SK-N-SH (cell line): ENCODE measurements at regions not wholly inside any gene's neighbourhood (a gene's known extent, or its start where the extent isn't known, plus 50 kb on each side); places are given as distances from the start of the nearest gene placed in this dataset.

Source experiments
- CTCF ChIA-PET: fragments of 300-600, 350-600 bp; formaldehyde crosslinking; extraction: SDS; loops from one replicate; lab custom pipeline; 2021; lab: Yijun Ruan, JAX
- POLR2A ChIA-PET: fragments of 350-600 bp; sonication (Branson Sonifier 250); formaldehyde crosslinking; extraction: SDS; loops from one replicate; lab custom pipeline; 2020; ENCODE audit warnings: antibody characterized with exemption, inconsistent platforms; lab: Yijun Ruan, JAX
- DNase-seq: peaks from one replicate; pipeline ENCODE4 v3.0.0; 2012
- H2AFZ ChIP-seq: fragments of 200-600 bp; sonication (generic); 2 replicates; pipeline ENCODE4 v1.8.1; 2016; ENCODE audit warnings: antibody characterized with exemption, mild to moderate bottlenecking, low read depth
- H3F3A ChIP-seq: fragments of 200-600 bp; sonication (generic); replicated peaks from 2 replicates; pipeline ENCODE3; 2016; ENCODE audit warnings: antibody characterized with exemption, mild to moderate bottlenecking; ENCODE audit not compliant: insufficient read depth
- H3K27ac ChIP-seq, 2 experiments: fragments of 200-500 bp in 1 of 2; fragments of 200-600 bp in 1 of 2; sonication (Bioruptor generic) in 1 of 2; sonication (generic), shearing (Covaris generic) in 1 of 2; 2 replicates each; pipeline versions ENCODE4 v1.5.1 to v1.6.1; 2014 to 2016; ENCODE audit warnings: low read depth in 2 of 2, inconsistent platforms in 1 of 2, low read length in 1 of 2, mild to moderate bottlenecking in 1 of 2, mixed read lengths in 1 of 2
- H3K27me3 ChIP-seq: fragments of 200-600 bp; sonication (generic), shearing (Covaris generic); 2 replicates; pipeline ENCODE4 v1.6.1; 2016; ENCODE audit warnings: mixed run types; ENCODE audit not compliant: insufficient read depth
- H3K36me3 ChIP-seq, 2 experiments: fragments of 200-500 bp in 1 of 2; fragments of 200-600 bp in 1 of 2; sonication (Bioruptor generic) in 1 of 2; sonication (generic) in 1 of 2; replicated peaks in 1 of 2; 2 replicates each; pipeline versions ENCODE3 to v1.5.1; 2014 to 2016; ENCODE audit warnings: low read length in 1 of 2, mild to moderate bottlenecking in 1 of 2; ENCODE audit not compliant: insufficient read depth in 2 of 2, control insufficient read depth in 1 of 2
- H3K4me1 ChIP-seq, 2 experiments: fragments of 200-500 bp in 1 of 2; fragments of 200-600 bp in 1 of 2; sonication (Bioruptor generic) in 1 of 2; sonication (generic), shearing (Covaris generic) in 1 of 2; 2 replicates each; pipeline versions ENCODE4 v1.5.1 to v1.6.1; 2014 to 2016; ENCODE audit warnings: low read depth in 1 of 2, low read length in 1 of 2, mixed run types in 1 of 2; ENCODE audit not compliant: insufficient read depth in 2 of 2, control insufficient read depth in 1 of 2
- H3K4me2 ChIP-seq: fragments of 200-600 bp; sonication (generic), shearing (Covaris generic); 2 replicates; pipeline ENCODE4 v1.6.1; 2017; ENCODE audit warnings: mixed run types
- H3K4me3 ChIP-seq, 2 experiments: fragments of 200-500 bp in 1 of 2; fragments of 200-600 bp in 1 of 2; sonication (Bioruptor generic) in 1 of 2; sonication (generic), shearing (Covaris generic) in 1 of 2; 2 replicates each; pipeline versions ENCODE4 v1.5.1 to v1.8.1; 2014 to 2016; ENCODE audit warnings: low read depth in 2 of 2, inconsistent platforms in 1 of 2, low read length in 1 of 2, mild to moderate bottlenecking in 1 of 2, mixed read lengths in 1 of 2, moderate library complexity in 1 of 2
- H3K79me2 ChIP-seq: fragments of 200-600 bp; sonication (generic); 2 replicates; pipeline ENCODE4 v1.8.1; 2017; ENCODE audit warnings: mild to moderate bottlenecking; ENCODE audit not compliant: insufficient read depth
- H3K9ac ChIP-seq: fragments of 200-600 bp; sonication (generic); 2 replicates; pipeline ENCODE4 v1.6.1; 2017; ENCODE audit warnings: mixed run types
- H3K9me2 ChIP-seq: fragments of 200-600 bp; sonication (generic); 2 replicates; pipeline ENCODE4 v1.6.1; 2017; ENCODE audit warnings: mixed run types
- H3K9me3 ChIP-seq: fragments of 200-600 bp; sonication (generic); 2 replicates; pipeline ENCODE4 v1.6.1; 2017; ENCODE audit warnings: mixed run types, mild to moderate bottlenecking, moderate library complexity
- H4K20me1 ChIP-seq: fragments of 200-600 bp; sonication (generic); 2 replicates; pipeline ENCODE4 v1.6.1; 2017; ENCODE audit warnings: mild to moderate bottlenecking, mixed run types; ENCODE audit not compliant: insufficient read depth
- CHD2 ChIP-seq: fragments of 150-350 bp; IDR thresholded peaks from 2 replicates; pipeline ENCODE4 v1.6.1; 2018; ENCODE audit warnings: low read length; ENCODE audit not compliant: partially characterized antibody
- EP300 ChIP-seq, 2 experiments: IDR thresholded peaks; 2 replicates each; pipeline versions ENCODE4 v1.4.0 to v1.6.1; 2012; ENCODE audit warnings: borderline replicate concordance in 1 of 2, low read depth in 1 of 2, low read length in 1 of 2
- FOSL2 ChIP-seq: IDR thresholded peaks from 2 replicates; pipeline ENCODE4 v1.4.0; 2012; ENCODE audit warnings: low read depth, mild to moderate bottlenecking, moderate library complexity, borderline replicate concordance
- MEF2A ChIP-seq: IDR thresholded peaks from 2 replicates; pipeline ENCODE4 v1.4.0; 2012; ENCODE audit warnings: low read depth, borderline replicate concordance
- MXI1 ChIP-seq: IDR thresholded peaks from 2 replicates; pipeline ENCODE4 v1.6.1; 2012; ENCODE audit warnings: mild to moderate bottlenecking, low read depth, low read length, improper control_type of control experiment
- POLR2AphosphoS5 ChIP-seq: IDR thresholded peaks from 2 replicates; pipeline ENCODE4 v1.6.1; 2012; ENCODE audit warnings: low read depth, low read length
- RAD21 ChIP-seq: IDR thresholded peaks from 2 replicates; pipeline ENCODE4 v1.6.1; 2012; ENCODE audit warnings: mild to moderate bottlenecking, low read length
- RFX5 ChIP-seq: IDR thresholded peaks from 2 replicates; pipeline ENCODE4 v1.6.1; 2012; ENCODE audit warnings: mild to moderate bottlenecking, improper control_type of control experiment, low read length
- SIN3A ChIP-seq: IDR thresholded peaks from 2 replicates; pipeline ENCODE4 v1.6.1; 2012; ENCODE audit warnings: low read depth, mild to moderate bottlenecking, low read length, moderate library complexity, borderline replicate concordance
- SMC3 ChIP-seq: IDR thresholded peaks from 2 replicates; pipeline ENCODE4 v1.6.1; 2012; ENCODE audit warnings: low read depth, low read length, improper control_type of control experiment
- TAF1 ChIP-seq: IDR thresholded peaks from 2 replicates; pipeline ENCODE4 v1.6.1; 2012; ENCODE audit warnings: low read depth, mild to moderate bottlenecking, low read length, moderate library complexity, borderline replicate concordance
- WGBS: methylation state at CpG from one replicate; pipeline ENCODE4 v1.1.6; 2017; ENCODE audit warnings: low lambda C conversion rate; 5-methylcytosine and 5-hydroxymethylcytosine counted together
- TF ChIP-seq, protein P1 (sequence below): IDR thresholded peaks from 2 replicates; pipeline ENCODE4; 2012
- TF ChIP-seq, protein P2 (sequence below): fragments of 200-600 bp; sonication (generic); IDR thresholded peaks from 2 replicates; pipeline ENCODE4 v1.6.1; 2017; ENCODE audit warnings: antibody characterized with exemption, mild to moderate bottlenecking, moderate library complexity
- TF ChIP-seq, protein P3 (sequence below): IDR thresholded peaks from 2 replicates; pipeline ENCODE4 v1.4.0; 2012; ENCODE audit warnings: low read depth, borderline replicate concordance
- TF ChIP-seq, protein P4 (sequence below): IDR thresholded peaks from 2 replicates; pipeline ENCODE4 v1.4.0; 2012; ENCODE audit warnings: low read depth

DNA sequence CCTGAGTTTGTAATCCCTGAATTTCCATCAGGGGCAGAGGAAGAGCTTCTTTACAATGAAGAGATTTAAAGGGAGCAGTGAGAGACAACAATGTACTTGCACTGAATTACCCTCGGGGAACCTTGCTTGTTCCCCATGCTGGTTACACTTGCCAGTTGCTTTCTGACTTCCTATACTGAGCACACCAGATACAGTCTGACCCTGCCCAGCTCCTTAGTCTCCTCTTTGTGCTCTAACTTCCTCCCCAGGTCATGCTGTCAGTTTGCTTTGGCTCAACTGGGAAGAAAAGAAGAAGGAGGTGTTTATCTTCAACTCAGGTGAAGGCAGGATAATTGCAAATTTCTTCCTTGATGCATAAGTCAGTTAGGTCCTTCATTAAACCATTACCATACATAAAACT lies 658.4 kb downstream of the NYAP2 start:
- Histone ChIP-seq H2AFZ (no peak overlapping the region), H3K36me3 (no peaks in the 10 kb centered on the region), H3K79me2 (no peaks in the 10 kb centered on the region), H3K4me3 (no peak overlapping the region), H3K9me3 (no peaks in the 10 kb centered on the region), H3K4me1 (no peaks in the 10 kb centered on the region), H3K27me3 (no peaks in the 10 kb centered on the region), H3K27ac (no peak overlapping the region), H4K20me1 (no peaks in the 10 kb centered on the region), H3K9me2 (no peaks in the 10 kb centered on the region), H3F3A (no peaks in the 10 kb centered on the region), H3K9ac (no peak overlapping the region), H3K4me2 (no peak overlapping the region)
- TF ChIP-seq POLR2AphosphoS5: no peak
- no peak for TF ChIP-seq SIN3A
- TF ChIP-seq, protein P1, sequence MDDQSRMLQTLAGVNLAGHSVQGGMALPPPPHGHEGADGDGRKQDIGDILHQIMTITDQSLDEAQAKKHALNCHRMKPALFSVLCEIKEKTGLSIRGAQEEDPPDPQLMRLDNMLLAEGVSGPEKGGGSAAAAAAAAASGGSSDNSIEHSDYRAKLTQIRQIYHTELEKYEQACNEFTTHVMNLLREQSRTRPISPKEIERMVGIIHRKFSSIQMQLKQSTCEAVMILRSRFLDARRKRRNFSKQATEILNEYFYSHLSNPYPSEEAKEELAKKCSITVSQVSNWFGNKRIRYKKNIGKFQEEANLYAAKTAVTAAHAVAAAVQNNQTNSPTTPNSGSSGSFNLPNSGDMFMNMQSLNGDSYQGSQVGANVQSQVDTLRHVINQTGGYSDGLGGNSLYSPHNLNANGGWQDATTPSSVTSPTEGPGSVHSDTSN: no peak
- TF ChIP-seq TAF1: no peak
- TF ChIP-seq, protein P2, sequence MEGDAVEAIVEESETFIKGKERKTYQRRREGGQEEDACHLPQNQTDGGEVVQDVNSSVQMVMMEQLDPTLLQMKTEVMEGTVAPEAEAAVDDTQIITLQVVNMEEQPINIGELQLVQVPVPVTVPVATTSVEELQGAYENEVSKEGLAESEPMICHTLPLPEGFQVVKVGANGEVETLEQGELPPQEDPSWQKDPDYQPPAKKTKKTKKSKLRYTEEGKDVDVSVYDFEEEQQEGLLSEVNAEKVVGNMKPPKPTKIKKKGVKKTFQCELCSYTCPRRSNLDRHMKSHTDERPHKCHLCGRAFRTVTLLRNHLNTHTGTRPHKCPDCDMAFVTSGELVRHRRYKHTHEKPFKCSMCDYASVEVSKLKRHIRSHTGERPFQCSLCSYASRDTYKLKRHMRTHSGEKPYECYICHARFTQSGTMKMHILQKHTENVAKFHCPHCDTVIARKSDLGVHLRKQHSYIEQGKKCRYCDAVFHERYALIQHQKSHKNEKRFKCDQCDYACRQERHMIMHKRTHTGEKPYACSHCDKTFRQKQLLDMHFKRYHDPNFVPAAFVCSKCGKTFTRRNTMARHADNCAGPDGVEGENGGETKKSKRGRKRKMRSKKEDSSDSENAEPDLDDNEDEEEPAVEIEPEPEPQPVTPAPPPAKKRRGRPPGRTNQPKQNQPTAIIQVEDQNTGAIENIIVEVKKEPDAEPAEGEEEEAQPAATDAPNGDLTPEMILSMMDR: no peak
- no peak for TF ChIP-seq CHD2
- TF ChIP-seq SMC3: no peak
- TF ChIP-seq, protein P3, sequence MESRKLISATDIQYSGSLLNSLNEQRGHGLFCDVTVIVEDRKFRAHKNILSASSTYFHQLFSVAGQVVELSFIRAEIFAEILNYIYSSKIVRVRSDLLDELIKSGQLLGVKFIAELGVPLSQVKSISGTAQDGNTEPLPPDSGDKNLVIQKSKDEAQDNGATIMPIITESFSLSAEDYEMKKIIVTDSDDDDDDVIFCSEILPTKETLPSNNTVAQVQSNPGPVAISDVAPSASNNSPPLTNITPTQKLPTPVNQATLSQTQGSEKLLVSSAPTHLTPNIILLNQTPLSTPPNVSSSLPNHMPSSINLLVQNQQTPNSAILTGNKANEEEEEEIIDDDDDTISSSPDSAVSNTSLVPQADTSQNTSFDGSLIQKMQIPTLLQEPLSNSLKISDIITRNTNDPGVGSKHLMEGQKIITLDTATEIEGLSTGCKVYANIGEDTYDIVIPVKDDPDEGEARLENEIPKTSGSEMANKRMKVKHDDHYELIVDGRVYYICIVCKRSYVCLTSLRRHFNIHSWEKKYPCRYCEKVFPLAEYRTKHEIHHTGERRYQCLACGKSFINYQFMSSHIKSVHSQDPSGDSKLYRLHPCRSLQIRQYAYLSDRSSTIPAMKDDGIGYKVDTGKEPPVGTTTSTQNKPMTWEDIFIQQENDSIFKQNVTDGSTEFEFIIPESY: no peak
- no peak for TF ChIP-seq RFX5
- TF ChIP-seq RAD21: no peak
- TF ChIP-seq FOSL2: no peak
- no peak for TF ChIP-seq MXI1
- TF ChIP-seq MEF2A: no peak
- TF ChIP-seq, protein P4, sequence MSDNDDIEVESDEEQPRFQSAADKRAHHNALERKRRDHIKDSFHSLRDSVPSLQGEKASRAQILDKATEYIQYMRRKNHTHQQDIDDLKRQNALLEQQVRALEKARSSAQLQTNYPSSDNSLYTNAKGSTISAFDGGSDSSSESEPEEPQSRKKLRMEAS: no peak
- TF ChIP-seq EP300 (IDR thresholded peaks at IDR 0.05; ENCODE audit: borderline replicate concordance in 1 of 2, low read depth in 1 of 2, low read length in 1 of 2): no peak
- 0% methylated on average over 1 of the region's 1 CpG for WGBS
- CTCF ChIA-PET: no interaction called here
- POLR2A ChIA-PET: no interaction called here
- no peak for DNase-seq
